Neural progenitor cell (in vitro differentiated cells): ENCODE measurements at regions not wholly inside any gene's neighbourhood (a gene's known extent, or its start where the extent isn't known, plus 50 kb on each side); places are given as distances from the start of the nearest gene placed in this dataset.

Experiments
- DNase-seq: peaks from one replicate; pipeline ENCODE4 v3.0.0-alpha.2; 2016; ENCODE audit warnings: low spot score
- H2AFZ ChIP-seq: fragments of 200-600 bp; sonication (generic); replicated peaks from 2 replicates; pipeline ENCODE4 v1.6.1; 2016; ENCODE audit warnings: antibody characterized with exemption
- H3F3A ChIP-seq: fragments of 200-600 bp; sonication (generic); 2 replicates; pipeline ENCODE4 v1.6.1; 2016; ENCODE audit warnings: antibody characterized with exemption, low read depth
- H3K27ac ChIP-seq: fragments of 200-600 bp; sonication (generic); 2 replicates; pipeline ENCODE4 v1.5.1; 2016; ENCODE audit warnings: mild to moderate bottlenecking
- H3K27me3 ChIP-seq: fragments of 200-600 bp; sonication (generic); 2 replicates; pipeline ENCODE4 v1.6.1; 2016; ENCODE audit warnings: mild to moderate bottlenecking, moderate library complexity
- H3K36me3 ChIP-seq: fragments of 200-600 bp; sonication (generic); 2 replicates; pipeline ENCODE4 v1.5.1; 2016
- H3K4me1 ChIP-seq: fragments of 200-600 bp; sonication (generic); 2 replicates; pipeline ENCODE4 v1.6.1; 2016; ENCODE audit warnings: mixed run types
- H3K4me2 ChIP-seq: fragments of 200-600 bp; sonication (generic); 2 replicates; pipeline ENCODE4 v1.6.1; 2016
- H3K4me3 ChIP-seq: fragments of 200-600 bp; sonication (generic); 2 replicates; pipeline ENCODE4 v1.5.1; 2016
- H3K79me2 ChIP-seq: fragments of 200-600 bp; sonication (generic); 2 replicates; pipeline ENCODE4 v1.6.1; 2016; ENCODE audit warnings: low read depth
- H3K9ac ChIP-seq: fragments of 200-600 bp; sonication (generic); 2 replicates; pipeline ENCODE4 v1.6.1; 2016
- H3K9me3 ChIP-seq: fragments of 200-600 bp; sonication (generic); 2 replicates; pipeline ENCODE4 v1.5.1; 2016; ENCODE audit warnings: low read depth
- H4K20me1 ChIP-seq: fragments of 200-600 bp; sonication (generic); 2 replicates; pipeline ENCODE4 v1.6.1; 2016; ENCODE audit warnings: low read depth
- H3K27ac Mint-ChIP-seq: 3 replicates; pipeline ENCODE4 v1.8.0; 2021; ENCODE audit warnings: mixed read lengths
- H3K27me3 Mint-ChIP-seq: 2 replicates; pipeline ENCODE4 v1.8.0; 2022; ENCODE audit warnings: low read depth, mild to moderate bottlenecking, inconsistent platforms, moderate library complexity, mixed read lengths; ENCODE audit not compliant: insufficient read depth
- H3K36me3 Mint-ChIP-seq: 3 replicates; pipeline ENCODE4 v1.8.0; 2021; ENCODE audit warnings: mixed read lengths
- H3K4me1 Mint-ChIP-seq: 3 replicates; pipeline ENCODE4 v1.8.0; 2021; ENCODE audit warnings: mixed read lengths
- H3K4me3 Mint-ChIP-seq: 3 replicates; pipeline ENCODE4 v1.8.0; 2021; ENCODE audit warnings: mild to moderate bottlenecking, moderate library complexity, mixed read lengths
- H3K9me3 Mint-ChIP-seq: 3 replicates; pipeline ENCODE4 v1.8.0; 2020; ENCODE audit warnings: mixed read lengths
- EZH2 ChIP-seq: fragments of 200-600 bp; sonication (generic); IDR thresholded peaks from 2 replicates; pipeline ENCODE4 v1.6.1; 2017; ENCODE audit warnings: antibody characterized with exemption, mild to moderate bottlenecking, moderate library complexity
- EZH2phosphoT487 ChIP-seq: fragments of 200-600 bp; sonication (generic); IDR thresholded peaks from 2 replicates; pipeline ENCODE4 v1.6.1; 2017; ENCODE audit warnings: antibody characterized with exemption
- TF ChIP-seq, protein P1 (sequence below): fragments of 200-600 bp; sonication (generic); IDR thresholded peaks from 2 replicates; pipeline ENCODE4 v1.5.1; 2017; ENCODE audit warnings: antibody characterized with exemption, mild to moderate bottlenecking

DNA sequence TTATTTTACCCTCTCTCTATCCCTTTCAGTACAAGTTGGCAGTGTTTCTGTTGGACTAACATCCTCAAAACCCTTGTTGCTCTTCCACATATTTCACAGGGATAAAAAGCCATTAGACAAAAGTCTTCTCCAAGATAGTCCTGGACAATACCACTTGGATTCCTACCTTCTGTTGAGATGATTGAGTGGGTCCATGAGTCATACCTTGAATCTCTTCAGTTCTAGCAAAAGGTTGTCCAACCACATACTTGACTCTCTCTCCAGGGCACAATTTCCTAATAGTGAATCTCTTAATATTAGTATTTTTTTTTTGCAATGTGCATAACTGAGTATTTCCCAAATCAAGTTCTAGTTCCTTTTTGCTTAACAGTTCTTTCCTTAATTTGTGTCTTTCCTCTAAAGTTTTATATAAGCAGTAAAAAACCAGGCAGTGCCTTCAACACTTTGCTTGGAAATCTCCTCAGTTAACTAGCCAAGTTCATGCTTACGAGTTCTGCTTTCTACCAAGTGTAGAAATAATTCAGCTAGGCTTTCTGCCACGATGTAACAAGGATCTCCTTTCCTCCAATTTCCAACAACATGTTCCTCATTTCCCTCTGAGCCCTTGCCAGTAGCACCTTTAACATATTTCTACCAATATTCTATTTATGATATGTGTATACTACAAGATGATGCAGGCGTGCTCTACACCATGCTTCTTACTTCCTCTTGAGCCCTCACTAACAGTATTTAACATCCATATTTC is 68.3 kb upstream of the NEO1 start:
- no peaks in the 10 kb centered on the region for H3K79me2 ChIP-seq
- no peak overlapping the region for H3K27ac ChIP-seq
- Mint-ChIP-seq H3K27me3 (no peaks in the 10 kb centered on the region), H3K4me1 (no peaks in the 10 kb centered on the region), H3K9me3 (peaks cover 2% of the 10 kb centered on the region), H3K36me3 (no peaks in the 10 kb centered on the region), H3K27ac (no peak overlapping the region), H3K4me3 (no peak overlapping the region)
- H3K27me3 ChIP-seq, result no peaks in the 10 kb centered on the region
- no peaks in the 10 kb centered on the region for H3K4me1 ChIP-seq
- TF ChIP-seq, protein P1, sequence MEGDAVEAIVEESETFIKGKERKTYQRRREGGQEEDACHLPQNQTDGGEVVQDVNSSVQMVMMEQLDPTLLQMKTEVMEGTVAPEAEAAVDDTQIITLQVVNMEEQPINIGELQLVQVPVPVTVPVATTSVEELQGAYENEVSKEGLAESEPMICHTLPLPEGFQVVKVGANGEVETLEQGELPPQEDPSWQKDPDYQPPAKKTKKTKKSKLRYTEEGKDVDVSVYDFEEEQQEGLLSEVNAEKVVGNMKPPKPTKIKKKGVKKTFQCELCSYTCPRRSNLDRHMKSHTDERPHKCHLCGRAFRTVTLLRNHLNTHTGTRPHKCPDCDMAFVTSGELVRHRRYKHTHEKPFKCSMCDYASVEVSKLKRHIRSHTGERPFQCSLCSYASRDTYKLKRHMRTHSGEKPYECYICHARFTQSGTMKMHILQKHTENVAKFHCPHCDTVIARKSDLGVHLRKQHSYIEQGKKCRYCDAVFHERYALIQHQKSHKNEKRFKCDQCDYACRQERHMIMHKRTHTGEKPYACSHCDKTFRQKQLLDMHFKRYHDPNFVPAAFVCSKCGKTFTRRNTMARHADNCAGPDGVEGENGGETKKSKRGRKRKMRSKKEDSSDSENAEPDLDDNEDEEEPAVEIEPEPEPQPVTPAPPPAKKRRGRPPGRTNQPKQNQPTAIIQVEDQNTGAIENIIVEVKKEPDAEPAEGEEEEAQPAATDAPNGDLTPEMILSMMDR, result no peak
- TF ChIP-seq EZH2, result no peak
- no peak for TF ChIP-seq EZH2phosphoT487
- no peak overlapping the region for H3K4me3 ChIP-seq
- H3F3A ChIP-seq, result no peaks in the 10 kb centered on the region
- no peak overlapping the region for H3K9ac ChIP-seq
- no peaks in the 10 kb centered on the region for H4K20me1 ChIP-seq
- H3K9me3 ChIP-seq, result no peaks in the 10 kb centered on the region
- H3K4me2 ChIP-seq, result no peak overlapping the region
- no peak for DNase-seq
- H2AFZ ChIP-seq, result no peak overlapping the region
- H3K36me3 ChIP-seq, result no peaks in the 10 kb centered on the region

DNA sequence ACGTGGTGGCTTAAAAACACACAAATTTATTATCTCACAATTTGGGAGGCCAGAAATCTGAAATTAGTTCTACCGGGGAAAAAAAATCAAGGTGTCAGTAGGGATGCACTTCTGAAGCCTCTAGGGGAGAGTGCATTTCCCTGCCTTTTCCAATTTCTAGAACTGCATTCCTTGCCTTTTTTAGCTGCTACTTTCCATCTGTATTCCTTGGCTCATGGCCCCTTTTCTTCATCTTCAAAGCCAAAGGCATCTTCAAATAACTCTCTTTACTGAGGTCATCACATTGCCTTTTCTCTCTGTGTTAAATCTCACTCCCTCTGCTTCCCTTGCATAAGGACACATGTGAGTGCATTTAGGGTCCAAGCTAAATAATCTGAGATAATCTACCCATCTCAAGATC is 69.5 kb upstream of the NEO1 start:
- H3K27ac Mint-ChIP-seq, result no peak overlapping the region
- no peak overlapping the region for H3K4me3 Mint-ChIP-seq
- Histone ChIP-seq H3K27ac (no peak overlapping the region), H3F3A (no peaks in the 10 kb centered on the region), H3K4me2 (no peak overlapping the region), H3K9me3 (no peaks in the 10 kb centered on the region), H3K36me3 (no peaks in the 10 kb centered on the region), H3K9ac (no peak overlapping the region), H4K20me1 (no peaks in the 10 kb centered on the region), H3K79me2 (no peaks in the 10 kb centered on the region), H3K27me3 (no peaks in the 10 kb centered on the region), H3K4me3 (no peak overlapping the region), H2AFZ (no peak overlapping the region), H3K4me1 (no peaks in the 10 kb centered on the region)
- H3K9me3 Mint-ChIP-seq, result peaks cover 2% of the 10 kb centered on the region
- no peaks in the 10 kb centered on the region for H3K36me3 Mint-ChIP-seq
- no peak for DNase-seq
- no peaks in the 10 kb centered on the region for H3K27me3 Mint-ChIP-seq
- TF ChIP-seq, protein P1, result no peak
- TF ChIP-seq EZH2 (no peak), EZH2phosphoT487 (no peak)
- peaks cover 6% of the 10 kb centered on the region for H3K4me1 Mint-ChIP-seq

DNA sequence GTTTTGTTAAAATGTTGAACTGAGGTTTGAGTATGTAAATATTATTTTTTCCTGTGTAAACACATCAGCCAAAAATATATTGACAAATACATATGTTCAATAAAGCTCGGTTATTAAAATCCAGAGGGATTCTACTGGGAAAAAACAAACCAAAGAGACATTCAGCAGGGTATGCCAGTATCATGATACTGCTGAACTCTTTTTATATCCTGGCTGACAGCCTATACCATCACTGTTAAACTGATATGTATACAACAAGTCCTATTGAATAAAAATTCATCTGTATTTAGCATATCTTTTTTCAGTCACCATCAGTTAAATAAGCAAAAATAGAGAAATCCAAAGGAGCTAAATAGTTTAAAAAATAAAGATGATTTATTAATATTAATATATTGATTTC is 71.6 kb upstream of the NEO1 start:
- Histone ChIP-seq H3K4me1 (no peaks in the 10 kb centered on the region), H3K4me2 (no peak overlapping the region), H3K27ac (no peak overlapping the region), H3K9me3 (no peaks in the 10 kb centered on the region), H3K36me3 (no peaks in the 10 kb centered on the region), H3K9ac (no peak overlapping the region), H2AFZ (no peak overlapping the region), H3K27me3 (no peaks in the 10 kb centered on the region), H3K79me2 (no peaks in the 10 kb centered on the region), H4K20me1 (no peaks in the 10 kb centered on the region), H3F3A (no peaks in the 10 kb centered on the region), H3K4me3 (no peak overlapping the region)
- Mint-ChIP-seq H3K9me3 (peaks cover 2% of the 10 kb centered on the region), H3K36me3 (no peaks in the 10 kb centered on the region), H3K27me3 (no peaks in the 10 kb centered on the region), H3K4me3 (no peak overlapping the region), H3K27ac (no peak overlapping the region), H3K4me1 (peaks cover 6% of the 10 kb centered on the region)
- TF ChIP-seq, protein P1, result no peak
- no peak for DNase-seq
